ENCODE measurements at regions not wholly inside any gene's neighbourhood (a gene's known extent, or its start where the extent isn't known, plus 50 kb on each side); places are given as distances from the start of the nearest gene placed in this dataset.
"Not testable (repeated sequence)": the region's sequence is repeated elsewhere in the genome, so short reads cannot be mapped to it uniquely, and the experiment has no call there.

DNA sequence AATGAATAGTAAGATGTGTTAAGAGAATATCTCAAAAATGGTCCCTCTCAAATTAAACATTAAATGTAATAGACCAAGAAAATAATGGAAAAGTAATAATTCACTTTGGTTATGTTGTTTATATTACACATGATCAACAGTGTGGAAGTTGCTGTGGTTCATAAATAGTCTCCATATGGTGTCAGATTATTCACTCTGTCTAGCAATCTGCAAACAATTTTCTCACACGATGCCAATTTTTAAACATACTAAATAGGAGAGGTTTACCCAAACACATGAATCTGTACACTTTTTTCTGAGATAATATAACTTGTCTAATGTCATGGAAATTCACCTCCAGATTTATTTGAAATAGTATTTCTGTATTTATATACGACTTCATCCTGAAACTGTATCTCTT is 217.4 kb upstream of the FBXL7 start:
- H3K27me3 ChIP-seq (replicated peaks; ENCODE audit: insufficient read depth) = no peaks in the 10 kb centered on the region
- 74% methylated on average over 2 of the region's 2 CpGs for WGBS
- TF ChIP-seq POLR2A (IDR thresholded peaks at IDR 0.05) (no peak), CTCF (IDR thresholded peaks at IDR 0.05) (no peak), POLR2AphosphoS5 (IDR thresholded peaks at IDR 0.05) (no peak)
- no peak for DNase-seq (ENCODE audit: low spot score)
- intact Hi-C loops (cut with DNase I) = no loop called here
- H3K4me1 ChIP-seq (replicated peaks) = no peaks in the 10 kb centered on the region
- no peak overlapping the region for H3K27ac ChIP-seq
- no peaks in the 10 kb centered on the region for H3K36me3 ChIP-seq
- H3K9me3 ChIP-seq = no peaks in the 10 kb centered on the region
- H3K4me3 ChIP-seq = no peak overlapping the region

- 41% methylated on average over 9 of the region's 9 CpGs for WGBS
- DNase-seq (ENCODE audit: low spot score); H3K4me1 ChIP-seq (replicated peaks); H3K36me3 ChIP-seq; H3K9me3 ChIP-seq; H3K27me3 ChIP-seq (replicated peaks; ENCODE audit: insufficient read depth); intact Hi-C loops (cut with DNase I); H3K27ac ChIP-seq; H3K4me3 ChIP-seq: not testable (repeated sequence)
Observed at GRCh38 chr5:15271596-15271995, 228.4 kb upstream of the FBXL7 start.

DNA sequence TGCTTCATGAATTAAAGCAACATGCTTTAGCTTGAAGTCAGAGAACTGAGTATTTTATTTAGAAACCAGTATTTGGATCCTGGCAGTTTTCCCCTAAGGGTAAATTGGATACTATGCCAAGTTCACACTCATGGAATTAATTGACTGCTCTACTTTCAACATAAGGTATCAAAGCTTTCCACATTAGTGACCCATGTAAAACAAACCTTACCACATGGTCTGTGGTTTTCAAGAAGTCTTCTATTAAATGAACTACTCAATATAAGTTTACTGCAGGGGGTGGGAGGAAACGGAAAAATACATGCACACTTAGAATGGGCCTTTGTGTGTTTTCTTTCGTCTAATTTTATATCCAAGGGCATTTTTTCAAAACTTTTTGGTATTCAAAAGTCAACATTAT is 232.0 kb upstream of the FBXL7 start:
- 42% methylated on average over 2 of the region's 2 CpGs for WGBS
- intact Hi-C loops (cut with DNase I) = loop anchor here (10.0 kb wide), 1 partner anchor 237 kb away; the partner anchor contains the start of gene FBXL7
- Histone ChIP-seq H3K27ac (no peak overlapping the region), H3K27me3 (replicated peaks; ENCODE audit: insufficient read depth) (no peaks in the 10 kb centered on the region), H3K9me3 (no peaks in the 10 kb centered on the region), H3K36me3 (no peaks in the 10 kb centered on the region), H3K4me3 (no peak overlapping the region), H3K4me1 (replicated peaks) (no peaks in the 10 kb centered on the region)
- no peak for TF ChIP-seq CTCF (IDR thresholded peaks at IDR 0.05)
- TF ChIP-seq POLR2AphosphoS5 (IDR thresholded peaks at IDR 0.05) = no peak
- no peak for TF ChIP-seq POLR2A (IDR thresholded peaks at IDR 0.05)
- DNase-seq (ENCODE audit: low spot score) = no peak

GRCh38 chr5:15266841-15267240 is 233.1 kb upstream of the FBXL7 start:
- no peaks in the 10 kb centered on the region for H3K4me1 ChIP-seq (replicated peaks)
- intact Hi-C loops (cut with DNase I) = loop anchor here (10.0 kb wide), 1 partner anchor 238 kb away; the partner anchor contains the start of gene FBXL7
- no peaks in the 10 kb centered on the region for H3K36me3 ChIP-seq
- WGBS = 87% methylated on average over 1 of the region's 1 CpG
- no peaks in the 10 kb centered on the region for H3K27me3 ChIP-seq (replicated peaks; ENCODE audit: insufficient read depth)
- H3K9me3 ChIP-seq = no peaks in the 10 kb centered on the region
- H3K27ac ChIP-seq = no peak overlapping the region
- TF ChIP-seq POLR2A (IDR thresholded peaks at IDR 0.05) (no peak), CTCF (IDR thresholded peaks at IDR 0.05) (no peak), POLR2AphosphoS5 (IDR thresholded peaks at IDR 0.05) (no peak)
- DNase-seq (ENCODE audit: low spot score) = no peak
- H3K4me3 ChIP-seq = no peak overlapping the region

GRCh38 chr5:15266229-15266628 is 233.8 kb upstream of the FBXL7 start:
- intact Hi-C loops (cut with DNase I) = loop anchor here (10.0 kb wide), 1 partner anchor 239 kb away; the partner anchor contains the start of gene FBXL7
- Histone ChIP-seq H3K27me3 (replicated peaks; ENCODE audit: insufficient read depth) (no peaks in the 10 kb centered on the region), H3K4me1 (replicated peaks) (no peaks in the 10 kb centered on the region), H3K27ac (no peak overlapping the region), H3K9me3 (no peaks in the 10 kb centered on the region), H3K36me3 (no peaks in the 10 kb centered on the region), H3K4me3 (no peak overlapping the region)
- TF ChIP-seq POLR2AphosphoS5 (IDR thresholded peaks at IDR 0.05) = no peak
- no peak for TF ChIP-seq POLR2A (IDR thresholded peaks at IDR 0.05)
- no peak for TF ChIP-seq CTCF (IDR thresholded peaks at IDR 0.05)
- no peak for DNase-seq (ENCODE audit: low spot score)
- WGBS = 100% methylated on average over 1 of the region's 1 CpG
